HG03457 (cell line): ENCODE measurements at regions not wholly inside any gene's neighbourhood (a gene's known extent, or its start where the extent isn't known, plus 50 kb on each side); places are given as distances from the start of the nearest gene placed in this dataset.

ENCODE experiments used
- ATAC-seq: cut with Tn5 transposase; IDR thresholded peaks from one replicate; pipeline ENCODE4 v1.9.1; 2021; ENCODE audit warnings: moderate number of reproducible peaks; ENCODE audit not compliant: unreplicated experiment

GRCh38 chr22:22798232-22798616, 89.4 kb upstream of the IGLL5 start:
- no peak for ATAC-seq

- ATAC-seq, result no peak
Measured at GRCh38 chr22:22798716-22799115, 88.9 kb upstream of the IGLL5 start.

GRCh38 chr22:22799561-22799960, 88.1 kb upstream of the IGLL5 start:
- ATAC-seq, result no peak

- no peak for ATAC-seq
Measured at GRCh38 chr22:22800716-22801115, 86.9 kb upstream of the IGLL5 start.

GRCh38 chr22:22802339-22802970, 85.2 kb upstream of the IGLL5 start:
- no peak for ATAC-seq

- ATAC-seq, result no peak
Measured at GRCh38 chr22:22803285-22803853, 84.2 kb upstream of the IGLL5 start.

GRCh38 chr22:22810018-22810427, 77.6 kb upstream of the IGLL5 start:
- no peak for ATAC-seq

GRCh38 chr22:22810471-22810870, 77.1 kb upstream of the IGLL5 start:
- ATAC-seq, result no peak

GRCh38 chr22:22811016-22812009, 76.3 kb upstream of the IGLL5 start:
- no peak for ATAC-seq

- ATAC-seq, result no peak
Measured at GRCh38 chr22:22812031-22812905, 75.3 kb upstream of the IGLL5 start.

- no peak for ATAC-seq
Measured at GRCh38 chr22:22813126-22814075, 74.2 kb upstream of the IGLL5 start.

GRCh38 chr22:22814666-22815396, 72.8 kb upstream of the IGLL5 start:
- no peak for ATAC-seq

GRCh38 chr22:22815397-22816170, 72.0 kb upstream of the IGLL5 start:
- no peak for ATAC-seq

- ATAC-seq, result no peak
Measured at GRCh38 chr22:22816171-22816514, 71.5 kb upstream of the IGLL5 start.

GRCh38 chr22:22816766-22817410, 70.7 kb upstream of the IGLL5 start:
- ATAC-seq, result no peak

GRCh38 chr22:22817468-22818201, 70.0 kb upstream of the IGLL5 start:
- no peak for ATAC-seq

- ATAC-seq, result no peak
Measured at GRCh38 chr22:22818202-22818538, 69.4 kb upstream of the IGLL5 start.
